ENCODE measurements at regions not wholly inside any gene's neighbourhood (a gene's known extent, or its start where the extent isn't known, plus 50 kb on each side); places are given as distances from the start of the nearest gene placed in this dataset.

- TF ChIP-seq CTCF (IDR thresholded peaks at IDR 0.05) (no peak), POLR2A (IDR thresholded peaks at IDR 0.05) (no peak)
These were observed 157.0 kb downstream of the MDFIC start for GRCh38 chr7:115078851-115079250.

Data from right lobe of liver (tissue), 4 donors.